ENCODE measurements at regions not wholly inside any gene's neighbourhood (a gene's known extent, or its start where the extent isn't known, plus 50 kb on each side); places are given as distances from the start of the nearest gene placed in this dataset.
A peak's percentile ranks its signal among the peaks of the same experiment; 100 is the strongest.

DNA sequence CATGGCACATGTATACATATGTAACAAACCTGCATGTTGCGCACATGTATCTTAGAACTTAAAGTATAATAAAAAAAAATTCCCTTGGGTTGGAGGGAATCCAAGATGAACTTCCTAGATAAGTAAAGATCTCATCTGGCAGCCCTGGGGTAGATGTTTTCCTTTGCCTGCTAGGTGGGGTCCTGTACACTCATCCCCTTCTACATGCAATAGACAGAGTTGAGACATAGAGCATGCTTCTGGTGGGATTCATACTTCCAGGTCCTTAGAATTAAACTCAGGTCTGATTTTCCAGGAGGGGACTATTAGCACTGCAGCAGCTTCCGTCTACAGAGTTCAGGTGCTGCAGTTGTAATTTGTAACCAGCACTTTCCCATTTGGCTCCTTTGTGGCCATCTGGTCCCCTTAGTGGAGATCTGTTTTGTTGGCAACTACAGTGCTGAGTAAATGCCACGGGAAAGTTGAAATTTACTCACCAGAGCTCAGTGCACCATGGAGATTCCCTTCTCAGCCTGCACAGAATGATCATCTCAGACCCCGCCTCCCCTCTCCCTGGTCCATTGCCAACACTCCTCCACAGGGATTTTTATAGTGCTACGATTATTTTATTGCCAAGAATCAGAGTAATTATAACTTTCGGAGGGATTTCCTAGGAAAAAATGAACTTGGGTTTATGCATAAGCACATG is 220.1 kb upstream of the E2F8 start:
- no peak for DNase-seq

- no peak for DNase-seq
Observed at GRCh38 chr11:19459240-19459639, 218.5 kb upstream of the E2F8 start.

DNA sequence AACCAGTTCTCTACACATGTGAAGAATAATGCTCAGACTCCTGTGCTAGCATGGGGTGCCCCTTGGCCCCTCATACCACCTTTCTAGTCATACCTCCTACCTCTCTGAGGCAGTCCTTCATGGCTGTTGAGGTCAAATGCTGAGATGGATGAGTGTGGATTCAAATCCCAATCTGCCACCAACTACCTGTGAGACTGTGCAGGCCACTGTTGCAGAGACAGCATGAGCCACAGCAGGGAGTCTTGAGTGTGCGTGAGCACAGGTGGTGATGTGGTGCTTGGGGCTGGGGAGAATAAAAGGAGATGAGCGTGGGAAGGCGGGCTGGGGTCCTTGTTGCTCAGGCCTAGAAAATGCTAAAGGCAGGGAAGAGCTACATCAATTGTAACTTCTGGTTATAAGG is 218.0 kb upstream of the E2F8 start:
- DNase-seq, result no peak

DNA sequence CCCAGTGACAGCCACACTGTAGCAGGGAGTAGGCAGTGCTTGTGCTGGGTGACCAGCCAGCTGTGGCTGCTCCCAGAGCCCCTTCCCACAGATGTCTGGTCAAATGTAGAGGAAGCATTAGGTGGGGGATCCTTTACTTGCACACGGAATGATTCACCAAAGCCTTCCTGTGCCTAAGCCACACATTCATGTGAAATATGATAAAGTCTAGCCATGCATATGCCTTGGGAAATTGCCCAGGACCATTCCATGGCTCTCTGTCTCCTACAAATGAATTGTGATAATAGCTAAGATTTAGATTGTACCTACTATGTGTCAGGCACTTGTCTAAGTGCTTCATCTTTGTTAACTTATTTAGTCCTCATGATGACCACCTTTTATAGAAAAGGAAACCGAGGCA is 217.5 kb upstream of the E2F8 start:
- DNase-seq, result no peak

GRCh38 chr11:19455731-19456130 is 215.0 kb upstream of the E2F8 start:
- DNase-seq, result no peak

DNA sequence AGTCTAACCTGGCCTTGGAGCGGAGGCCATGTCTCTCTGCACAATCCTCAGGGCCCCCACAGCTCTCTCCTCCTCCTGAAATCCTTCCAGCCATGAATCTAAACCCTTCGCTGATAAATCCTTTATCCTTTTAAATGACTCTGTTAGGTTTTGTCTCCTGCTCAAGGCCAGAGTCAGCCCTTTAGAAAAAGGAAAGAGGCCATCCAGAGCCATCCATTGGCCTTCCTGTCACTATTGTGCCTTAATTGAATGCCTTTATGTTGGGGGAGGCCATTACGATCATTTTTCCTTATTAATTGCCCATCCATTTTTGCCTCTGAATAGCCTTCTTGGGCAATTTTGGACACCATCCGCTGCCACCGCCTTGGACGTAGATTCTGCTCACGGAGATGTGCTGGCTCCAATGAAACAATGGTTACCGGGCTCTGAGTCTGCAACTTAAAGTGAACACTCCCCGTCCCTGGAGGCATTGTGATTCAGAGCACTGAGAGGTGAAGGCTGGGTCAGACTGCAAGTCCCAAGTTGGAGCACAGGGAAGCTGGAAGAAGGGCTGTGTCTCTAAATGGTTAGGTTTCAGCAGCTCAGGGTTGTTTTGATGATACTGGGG is 213.0 kb upstream of the E2F8 start:
- no peak for DNase-seq

GRCh38 chr11:19451609-19452008 is 210.9 kb upstream of the E2F8 start:
- DNase-seq, result no peak

- DNase-seq, result no peak
Observed at GRCh38 chr11:19450282-19450681, 209.5 kb upstream of the E2F8 start.

DNA sequence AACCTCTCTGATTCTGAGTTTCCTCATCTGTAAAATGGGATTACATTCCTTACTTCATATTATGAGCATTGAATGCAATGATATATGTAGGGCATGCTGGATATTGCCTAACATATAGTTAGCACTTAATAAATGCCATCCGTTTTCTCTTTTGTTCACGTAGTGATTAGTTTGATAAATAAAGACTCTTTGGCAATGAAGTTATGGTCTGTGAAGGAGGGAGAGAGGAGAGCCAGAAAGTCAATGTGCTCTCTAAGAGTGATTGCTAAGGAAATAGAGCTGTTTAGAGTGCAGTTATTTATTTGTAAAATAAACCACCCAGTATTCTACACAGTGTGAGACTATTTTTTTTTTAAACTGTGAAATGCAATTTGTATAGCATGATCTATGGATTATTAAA is 207.9 kb upstream of the E2F8 start:
- no peak for DNase-seq

- DNase-seq, result no peak
Observed at GRCh38 chr11:19447150-19447566, 206.4 kb upstream of the E2F8 start.

GRCh38 chr11:19445771-19446170 is 205.0 kb upstream of the E2F8 start:
- DNase-seq, result no peak

GRCh38 chr11:19444231-19444630 is 203.5 kb upstream of the E2F8 start:
- no peak for DNase-seq

GRCh38 chr11:19442554-19442910 is 201.8 kb upstream of the E2F8 start:
- DNase-seq, result no peak

DNA sequence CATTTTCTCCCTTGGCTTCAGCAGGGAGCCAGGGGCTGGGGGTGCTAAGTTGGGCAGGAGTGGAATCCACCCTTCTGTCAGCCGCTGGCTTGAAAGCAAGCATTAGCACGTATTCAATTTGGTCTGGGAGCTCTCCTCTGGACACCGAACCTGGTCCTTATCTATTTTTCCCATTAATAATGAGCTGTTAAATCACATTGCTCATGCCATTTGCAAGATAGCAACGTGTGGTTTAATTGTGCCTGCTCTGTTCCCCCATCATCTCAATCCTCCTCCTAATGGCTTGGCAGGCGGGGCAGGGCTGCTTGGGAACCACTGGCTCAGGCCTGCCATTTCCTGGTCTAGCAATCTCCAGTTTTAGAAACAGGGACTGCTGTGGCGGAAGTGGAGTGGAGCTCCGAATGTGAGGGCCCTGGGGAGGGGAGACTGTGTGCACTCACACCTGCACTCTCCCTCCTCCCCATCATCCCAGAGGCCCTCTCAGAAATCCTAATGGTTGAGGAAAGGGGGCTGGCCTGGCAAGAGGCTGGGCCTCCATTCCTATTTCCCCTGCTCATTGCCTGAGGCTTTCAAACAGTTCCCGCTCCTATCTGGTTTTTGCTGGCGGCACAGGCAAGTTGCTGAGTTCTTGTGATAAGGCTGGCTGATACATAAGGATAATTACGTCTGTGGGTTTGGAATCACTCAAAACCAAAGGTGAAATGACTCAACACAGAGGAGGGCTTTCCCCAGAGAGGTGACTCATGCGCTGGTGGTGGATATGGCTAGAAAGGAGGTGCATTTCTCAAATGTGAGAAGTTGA is 201.2 kb upstream of the E2F8 start:
- DNase-seq, result peak; percentile 69

- DNase-seq, result no peak
Observed at GRCh38 chr11:19441288-19441687, 200.5 kb upstream of the E2F8 start.

DNA sequence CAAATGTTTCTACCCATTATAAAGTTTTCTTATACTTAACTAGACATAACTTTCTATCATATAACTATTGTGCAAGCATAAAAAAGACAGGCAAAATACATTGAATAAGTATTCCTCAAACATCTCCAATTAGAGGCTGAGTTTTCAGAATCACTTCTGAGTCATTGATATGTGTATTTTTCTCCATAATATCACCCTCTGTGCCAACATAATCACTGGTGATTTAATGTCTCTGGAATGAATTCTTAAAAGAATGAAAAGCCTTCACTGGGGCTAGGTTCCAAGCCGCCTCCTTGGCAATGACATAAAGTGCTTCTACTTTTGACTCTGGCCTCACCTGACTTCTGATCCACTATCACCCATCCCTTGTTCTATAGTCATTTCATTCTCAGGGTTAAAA is 197.0 kb upstream of the E2F8 start:
- peak; percentile 41 for DNase-seq

DNA sequence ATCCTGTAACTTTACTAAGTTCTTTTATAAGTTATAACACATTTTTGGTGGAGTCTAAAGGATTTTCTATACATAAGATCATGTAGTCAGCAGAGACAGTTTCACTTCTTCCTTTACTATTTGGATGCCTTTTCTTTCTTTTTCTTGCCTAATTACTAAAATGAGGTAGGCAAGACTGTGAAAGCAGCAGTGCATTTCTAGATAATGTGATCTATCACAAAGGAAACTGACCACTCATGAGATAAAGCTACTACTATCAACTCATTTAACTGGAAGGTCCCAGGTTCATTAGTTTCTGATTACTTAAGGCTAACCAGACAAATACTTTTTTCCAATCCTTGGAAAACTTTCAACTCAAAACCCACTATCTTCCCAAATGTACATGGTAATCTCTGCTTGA is 196.2 kb upstream of the E2F8 start:
- DNase-seq, result no peak

DNA sequence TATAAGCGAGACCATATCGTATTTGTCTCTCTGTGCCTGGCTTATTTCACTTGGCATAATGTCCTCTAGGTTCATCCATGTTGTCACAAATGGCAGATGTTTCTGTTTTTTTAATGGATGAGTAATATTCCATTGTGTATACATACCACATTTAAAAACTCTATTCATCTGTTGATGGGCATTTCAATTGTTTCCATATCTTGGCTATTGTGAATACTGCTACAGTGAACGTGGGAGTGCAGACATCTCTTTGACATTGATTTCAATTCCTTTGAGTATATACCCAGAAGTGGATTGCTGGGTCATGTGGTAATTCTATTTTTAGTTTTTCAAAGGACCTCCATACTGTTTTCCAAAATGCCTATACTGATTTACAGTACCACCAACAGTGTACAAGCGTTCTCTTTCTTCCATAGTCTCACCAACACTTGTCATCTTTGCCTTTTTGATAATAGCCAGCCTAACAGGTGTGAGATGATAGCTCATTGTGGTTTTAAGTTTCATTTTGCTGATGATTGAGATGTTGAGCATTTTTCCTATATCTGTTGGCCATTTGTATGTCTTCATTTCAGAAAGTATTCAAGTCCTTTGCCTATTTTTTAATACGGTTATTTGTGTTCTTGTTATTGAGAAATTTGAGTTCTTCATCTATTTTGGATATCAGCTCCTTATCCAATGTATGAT is 194.7 kb upstream of the E2F8 start:
- DNase-seq, result no peak

DNA sequence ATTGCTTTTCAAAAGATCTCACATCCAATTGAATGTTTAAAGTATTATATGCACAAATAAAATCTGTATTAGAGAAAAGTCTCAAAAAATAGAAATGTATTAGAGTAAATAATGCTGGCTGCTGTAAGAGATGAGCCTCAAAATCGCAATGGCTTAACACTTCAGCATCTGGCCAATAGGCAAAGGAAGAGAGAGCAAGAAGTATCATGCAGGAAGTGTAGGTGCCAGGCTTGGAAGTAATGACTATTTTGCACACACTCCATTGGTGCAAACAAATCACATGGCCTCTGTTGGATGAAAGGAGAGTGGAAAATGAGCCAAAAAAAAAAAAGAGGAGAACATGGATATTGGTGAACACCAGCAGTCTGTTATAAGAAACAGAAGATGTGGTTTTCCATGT is 193.0 kb upstream of the E2F8 start:
- no peak for DNase-seq

GRCh38 chr11:19433367-19433766 is 192.6 kb upstream of the E2F8 start:
- no peak for DNase-seq

GRCh38 chr11:19432370-19433061 is 191.8 kb upstream of the E2F8 start:
- no peak for DNase-seq

DNA sequence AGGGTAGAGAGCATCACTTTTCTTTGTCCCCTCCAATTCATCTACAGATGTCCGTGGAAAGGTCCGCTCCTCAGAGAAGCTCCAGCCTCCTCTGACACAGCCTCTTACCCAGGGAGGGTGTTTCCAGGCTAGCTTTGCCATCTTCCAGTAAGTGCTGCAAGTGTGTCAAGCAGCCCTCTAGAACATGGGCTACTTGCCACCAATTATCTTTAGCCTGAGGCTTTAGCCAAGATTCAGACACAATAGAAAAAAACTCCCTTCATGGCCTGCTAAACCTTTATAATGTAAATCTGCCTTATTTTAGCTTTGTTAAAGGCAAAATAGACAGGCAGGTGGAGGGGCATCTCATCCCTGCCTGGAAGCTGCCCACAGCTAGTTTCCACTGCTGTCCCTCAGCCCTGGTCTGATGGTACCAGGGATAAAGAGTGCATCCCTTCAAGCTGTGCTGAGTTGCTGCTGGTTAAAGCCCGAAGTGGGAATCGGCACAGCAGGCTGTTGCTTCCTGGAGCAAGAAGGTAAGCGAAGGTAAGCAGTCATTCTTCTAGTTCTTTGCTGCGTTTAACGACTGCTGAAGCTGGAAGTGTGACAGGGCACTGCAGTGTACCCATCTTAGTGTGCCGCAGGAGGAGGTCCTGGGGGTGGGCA is 190.1 kb upstream of the E2F8 start:
- no peak for DNase-seq

DNA sequence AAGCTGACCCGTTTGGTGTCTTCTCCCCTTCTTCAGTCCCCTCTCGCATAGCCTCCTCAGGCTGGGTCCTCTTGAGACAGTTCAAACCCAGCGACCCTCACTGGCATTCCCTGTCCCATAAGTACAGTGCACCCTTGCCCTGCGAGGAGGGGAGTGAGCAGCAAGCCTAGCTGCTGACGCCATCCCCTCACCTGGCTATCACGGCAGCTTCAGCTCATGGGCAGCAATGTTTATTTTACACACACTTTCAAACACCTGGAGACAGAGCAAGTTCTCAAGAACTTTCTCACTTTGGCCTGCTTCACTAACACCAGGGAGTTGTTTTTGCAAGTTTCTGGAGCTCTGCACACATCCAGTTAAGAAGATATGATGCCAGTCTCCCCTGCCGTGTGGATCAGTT is 189.6 kb upstream of the E2F8 start:
- no peak for DNase-seq
